Esophagus squamous epithelium (tissue), 5 donors: ENCODE measurements at regions not wholly inside any gene's neighbourhood (a gene's known extent, or its start where the extent isn't known, plus 50 kb on each side); places are given as distances from the start of the nearest gene placed in this dataset.

Experiments
- DNase-seq: peaks from one replicate; lab custom pipeline; 2025; lab: John Stamatoyannopoulos, UW
- H3K27ac ChIP-seq, 4 donors: fragments of 200-600 bp; sonication (generic); one replicate each; pipeline ENCODE4 v1.5.1; 2016 to 2019; ENCODE audit warnings: mild to moderate bottlenecking in 1 of 4
- H3K27me3 ChIP-seq, 4 donors: fragments of 200-600 bp; sonication (generic); 1 replicate in 3 of 4; 2 replicates in 1 of 4; pipeline versions ENCODE4 v1.5.1 to v1.6.0; 2017 to 2021; ENCODE audit warnings: antibody characterized with exemption in 1 of 4
- H3K36me3 ChIP-seq, 3 donors: fragments of 200-600 bp; sonication (generic); one replicate each; pipeline ENCODE4 v1.5.1; 2016 to 2019
- H3K4me1 ChIP-seq, 3 donors: fragments of 200-600 bp; sonication (generic); one replicate each; pipeline ENCODE4 v1.5.1; 2017 to 2019
- H3K4me3 ChIP-seq, 4 donors: fragments of 200-600 bp; sonication (generic); 1 replicate in 3 of 4; 2 replicates in 1 of 4; pipeline ENCODE4 v1.5.1; 2016 to 2019; ENCODE audit warnings: mild to moderate bottlenecking in 2 of 4, moderate library complexity in 1 of 4
- H3K9me3 ChIP-seq, 3 donors: fragments of 200-600 bp; sonication (generic); one replicate each; pipeline ENCODE4 v1.5.1; 2016 to 2019
- POLR2A ChIP-seq, 4 donors: fragments of 450-650 bp; IDR thresholded peaks; one replicate each; pipeline ENCODE4 v1.6.1; 2017; ENCODE audit warnings: antibody characterized with exemption in 4 of 4, mild to moderate bottlenecking in 4 of 4, moderate library complexity in 3 of 4
- WGBS, 2 donors: methylation state at CpG; one replicate each; pipeline ENCODE4 v1.1.5; 2018; 5-methylcytosine and 5-hydroxymethylcytosine counted together
- intact Hi-C: fragments of 100-400 bp; cut with DNase I; formaldehyde crosslinking; loops from one replicate; pipeline ENCODE4 v1.15.0; 2022
- TF ChIP-seq, protein P1 (sequence below), 6 experiments: fragments of 450-650 bp in 4 of 6; fragments of 200-600 bp in 2 of 6; sonication (generic) in 2 of 6; IDR thresholded peaks; one replicate each; pipeline ENCODE4 v1.5.1; 2016 to 2019; ENCODE audit warnings: antibody characterized with exemption in 6 of 6, mild to moderate bottlenecking in 4 of 6, moderate library complexity in 4 of 6
- donor health status: DM: yes; HTN: yes; CAD: no.

DNA sequence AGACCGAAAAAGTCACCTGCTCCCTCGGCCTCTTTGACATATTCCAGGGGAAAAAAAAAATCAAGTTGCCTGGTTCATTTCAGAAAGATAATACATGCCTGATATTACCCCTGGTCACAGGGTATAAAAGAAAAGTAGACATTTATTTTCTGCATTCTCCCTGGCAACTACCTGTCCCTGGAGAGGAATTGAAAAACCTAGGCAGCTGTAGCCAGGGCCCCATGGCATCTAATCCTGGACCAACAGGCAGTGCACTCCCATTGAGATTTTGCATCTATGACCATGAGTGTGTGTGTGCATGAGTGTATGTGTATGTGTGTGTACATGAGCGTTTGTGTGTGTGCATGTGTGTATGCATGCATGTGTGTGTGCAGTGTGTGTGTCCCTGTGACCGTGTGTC lies 338.2 kb upstream of the PFKP start:
- no peak for TF ChIP-seq POLR2A (IDR thresholded peaks at IDR 0.05)
- TF ChIP-seq, protein P1, sequence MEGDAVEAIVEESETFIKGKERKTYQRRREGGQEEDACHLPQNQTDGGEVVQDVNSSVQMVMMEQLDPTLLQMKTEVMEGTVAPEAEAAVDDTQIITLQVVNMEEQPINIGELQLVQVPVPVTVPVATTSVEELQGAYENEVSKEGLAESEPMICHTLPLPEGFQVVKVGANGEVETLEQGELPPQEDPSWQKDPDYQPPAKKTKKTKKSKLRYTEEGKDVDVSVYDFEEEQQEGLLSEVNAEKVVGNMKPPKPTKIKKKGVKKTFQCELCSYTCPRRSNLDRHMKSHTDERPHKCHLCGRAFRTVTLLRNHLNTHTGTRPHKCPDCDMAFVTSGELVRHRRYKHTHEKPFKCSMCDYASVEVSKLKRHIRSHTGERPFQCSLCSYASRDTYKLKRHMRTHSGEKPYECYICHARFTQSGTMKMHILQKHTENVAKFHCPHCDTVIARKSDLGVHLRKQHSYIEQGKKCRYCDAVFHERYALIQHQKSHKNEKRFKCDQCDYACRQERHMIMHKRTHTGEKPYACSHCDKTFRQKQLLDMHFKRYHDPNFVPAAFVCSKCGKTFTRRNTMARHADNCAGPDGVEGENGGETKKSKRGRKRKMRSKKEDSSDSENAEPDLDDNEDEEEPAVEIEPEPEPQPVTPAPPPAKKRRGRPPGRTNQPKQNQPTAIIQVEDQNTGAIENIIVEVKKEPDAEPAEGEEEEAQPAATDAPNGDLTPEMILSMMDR (IDR thresholded peaks at IDR 0.05): no peak
- intact Hi-C loops: no loop called here

DNA sequence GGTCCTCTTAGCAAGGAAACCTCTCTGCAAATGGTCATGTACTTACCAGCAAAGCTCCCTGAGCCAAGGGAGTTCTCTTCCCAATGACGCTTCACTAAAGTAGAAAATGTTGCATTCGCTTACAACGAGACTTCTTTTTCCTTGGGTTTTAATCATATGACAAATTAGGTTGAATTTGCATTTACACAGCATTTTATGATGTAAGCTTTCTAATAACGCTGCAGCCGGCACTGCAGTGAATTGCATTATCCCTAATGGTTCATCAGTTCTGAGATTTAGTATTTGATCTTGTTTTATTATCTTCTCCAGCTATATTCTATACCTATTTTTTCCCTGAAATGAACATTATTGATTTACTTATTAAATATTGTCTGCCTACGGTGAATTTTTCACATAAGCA lies 339.3 kb upstream of the PFKP start:
- peaks cover 0 to 10% (median 0%) of the 10 kb centered on the region in 4 donors for H3K27me3 ChIP-seq
- H3K4me3 ChIP-seq: no peak overlapping the region
- H3K27ac ChIP-seq: no peak overlapping the region
- no peaks in the 10 kb centered on the region for H3K9me3 ChIP-seq
- TF ChIP-seq, protein P1 (IDR thresholded peaks at IDR 0.05): no peak
- no peak for TF ChIP-seq POLR2A (IDR thresholded peaks at IDR 0.05)
- H3K36me3 ChIP-seq: no peaks in the 10 kb centered on the region
- intact Hi-C loops: no loop called here
- H3K4me1 ChIP-seq: no peaks in the 10 kb centered on the region
- DNase-seq: no peak
- 87 to 92% methylated on average over 6 of the region's 6 CpGs for WGBS, 2 donors

More for the DNA sequence above, 338.2 kb upstream of the PFKP start:
- Histone ChIP-seq H3K27ac (no peak overlapping the region), H3K36me3 (no peaks in the 10 kb centered on the region), H3K4me1 (no peaks in the 10 kb centered on the region), H3K27me3 (peaks cover 0 to 14% (median 0%) of the 10 kb centered on the region in 4 donors), H3K9me3 (no peaks in the 10 kb centered on the region), H3K4me3 (no peak overlapping the region)
- 59 to 65% methylated on average over 4 of the region's 4 CpGs for WGBS, 2 donors
- no peak for DNase-seq

DNA sequence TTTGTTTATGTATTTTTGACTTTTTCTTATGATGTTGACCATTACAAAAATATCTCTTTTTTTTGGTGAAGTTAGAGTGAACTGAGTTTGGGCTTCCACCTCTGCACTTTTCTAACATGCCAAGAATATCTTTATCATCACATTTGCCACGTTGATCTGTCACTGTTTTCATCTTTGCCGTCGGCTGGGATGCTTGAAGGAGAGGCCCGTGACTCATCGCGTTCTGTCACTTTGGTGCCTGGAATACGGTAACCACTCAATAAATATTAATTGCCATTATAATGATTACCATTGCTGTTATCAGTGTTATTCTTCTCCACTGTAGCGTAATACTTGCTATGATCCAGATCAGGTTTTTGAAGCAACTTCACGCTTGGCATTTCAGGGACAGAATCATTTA lies 350.8 kb upstream of the PFKP start:
- Histone ChIP-seq H3K27me3 (no peaks in the 10 kb centered on the region), H3K36me3 (no peaks in the 10 kb centered on the region), H3K4me3 (no peak overlapping the region), H3K27ac (no peak overlapping the region), H3K9me3 (no peaks in the 10 kb centered on the region), H3K4me1 (no peaks in the 10 kb centered on the region)
- intact Hi-C loops: no loop called here
- 80 to 86% methylated on average over 9 of the region's 9 CpGs for WGBS, 2 donors
- DNase-seq: no peak
- TF ChIP-seq, protein P1 (IDR thresholded peaks at IDR 0.05): no peak
- TF ChIP-seq POLR2A (IDR thresholded peaks at IDR 0.05): no peak

DNA sequence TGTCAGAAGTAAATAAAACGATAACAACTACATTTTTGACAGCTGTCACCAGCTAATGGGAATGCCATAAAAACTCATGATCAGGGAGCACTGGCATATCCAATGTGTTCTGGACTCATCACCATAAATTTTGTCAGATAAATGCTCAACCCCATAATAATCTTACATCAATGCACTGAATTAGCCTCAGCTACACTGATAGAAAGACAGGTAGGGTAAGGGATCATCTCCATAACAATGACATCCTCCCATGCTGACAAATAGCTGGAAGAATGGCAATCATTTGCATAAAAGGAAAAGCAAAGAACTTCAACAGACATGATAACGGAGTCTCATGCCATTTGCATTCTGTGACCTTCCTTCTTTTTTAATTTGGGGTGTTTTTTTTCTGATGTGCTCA lies 352.8 kb upstream of the PFKP start:
- Histone ChIP-seq H3K9me3 (peaks cover 0 to 1% (median 0%) of the 10 kb centered on the region in 3 donors), H3K27me3 (no peaks in the 10 kb centered on the region), H3K4me1 (no peaks in the 10 kb centered on the region), H3K27ac (no peak overlapping the region), H3K4me3 (no peak overlapping the region), H3K36me3 (no peaks in the 10 kb centered on the region)
- intact Hi-C loops: no loop called here
- TF ChIP-seq, protein P1 (IDR thresholded peaks at IDR 0.05): no peak
- TF ChIP-seq POLR2A (IDR thresholded peaks at IDR 0.05): no peak
- no peak for DNase-seq
- WGBS, 2 donors: 53 to 74% methylated on average over 2 of the region's 2 CpGs

DNA sequence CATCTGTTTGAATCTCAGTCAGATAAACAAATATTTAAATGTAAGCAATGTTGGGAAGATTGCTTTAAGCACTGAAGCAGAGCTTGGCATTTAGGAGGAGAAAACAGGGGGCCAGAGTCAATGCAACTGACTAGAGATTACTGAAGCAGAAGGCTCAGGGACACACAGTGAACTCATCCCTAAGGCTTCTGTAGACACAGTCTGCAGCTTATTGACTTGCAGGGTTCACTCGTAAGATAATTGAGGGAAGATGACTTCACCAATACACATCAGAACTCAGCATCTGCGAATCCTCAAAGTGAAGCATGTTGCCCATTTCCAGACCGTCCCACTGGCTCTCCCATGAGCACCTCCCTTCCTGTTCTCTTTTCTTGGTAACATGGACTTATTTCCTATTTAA lies 363.4 kb upstream of the PFKP start:
- TF ChIP-seq, protein P1 (IDR thresholded peaks at IDR 0.05): no peak
- TF ChIP-seq POLR2A (IDR thresholded peaks at IDR 0.05): no peak
- H3K4me1 ChIP-seq: no peaks in the 10 kb centered on the region
- no peak for DNase-seq
- intact Hi-C loops: no loop called here
- H3K36me3 ChIP-seq: no peaks in the 10 kb centered on the region
- H3K27ac ChIP-seq: no peak overlapping the region
- H3K4me3 ChIP-seq: no peak overlapping the region
- no peaks in the 10 kb centered on the region for H3K27me3 ChIP-seq
- H3K9me3 ChIP-seq: peaks cover 0 to 7% (median 0%) of the 10 kb centered on the region in 3 donors
- 69 to 72% methylated on average over 3 of the region's 3 CpGs for WGBS, 2 donors
